Karpas-422 (cell line): ENCODE measurements at regions not wholly inside any gene's neighbourhood (a gene's known extent, or its start where the extent isn't known, plus 50 kb on each side); places are given as distances from the start of the nearest gene placed in this dataset.
A peak's percentile ranks its signal among the peaks of the same experiment; 100 is the strongest.
"Not testable (repeated sequence)": the region's sequence is repeated elsewhere in the genome, so short reads cannot be mapped to it uniquely, and the experiment has no call there.

Experiments used
- DNase-seq: peaks from one replicate; pipeline ENCODE4 v3.0.0-alpha.2; 2015
- H2AFZ ChIP-seq: fragments of 200-600 bp; sonication (generic); 2 replicates; pipeline ENCODE4 v1.6.1; 2014; ENCODE audit warnings: antibody characterized with exemption, low read length, mixed read lengths
- H3K27ac ChIP-seq: fragments of 200-600 bp; sonication (generic); 2 replicates; pipeline ENCODE4 v1.5.1; 2014; ENCODE audit warnings: mild to moderate bottlenecking, low read length, moderate library complexity
- H3K27me3 ChIP-seq: fragments of 200-600 bp; sonication (generic); 2 replicates; pipeline ENCODE4 v1.6.1; 2014; ENCODE audit warnings: low read length, mixed read lengths
- H3K36me3 ChIP-seq: fragments of 200-600 bp; sonication (generic); 2 replicates; pipeline ENCODE4 v1.6.1; 2014; ENCODE audit warnings: low read length, mixed read lengths; ENCODE audit not compliant: insufficient read depth
- H3K4me1 ChIP-seq: fragments of 200-600 bp; sonication (generic); 2 replicates; pipeline ENCODE4 v1.6.1; 2014; ENCODE audit warnings: mild to moderate bottlenecking, low read length, mixed read lengths
- H3K4me2 ChIP-seq: fragments of 200-600 bp; sonication (generic); 2 replicates; pipeline ENCODE4 v1.6.1; 2014; ENCODE audit warnings: low read length, low read depth, mild to moderate bottlenecking; ENCODE audit not compliant: poor library complexity, severe bottlenecking
- H3K4me3 ChIP-seq: fragments of 200-600 bp; sonication (generic); 2 replicates; pipeline ENCODE4 v1.5.1; 2014; ENCODE audit warnings: mild to moderate bottlenecking, antibody characterized with exemption, low read length, mixed read lengths
- H3K79me2 ChIP-seq: fragments of 200-600 bp; sonication (generic); 2 replicates; pipeline ENCODE4 v1.6.1; 2014; ENCODE audit warnings: mild to moderate bottlenecking, low read length, mixed read lengths
- H3K9ac ChIP-seq: fragments of 200-600 bp; sonication (generic); 2 replicates; pipeline ENCODE4 v1.6.0; 2014; ENCODE audit warnings: low read length
- H3K9me2 ChIP-seq: fragments of 200-600 bp; sonication (generic), shearing (Covaris generic); replicated peaks from 2 replicates; pipeline ENCODE4 v1.6.0; 2014; ENCODE audit warnings: mild to moderate bottlenecking, low read length, moderate library complexity; ENCODE audit not compliant: insufficient read depth
- H3K9me3 ChIP-seq: fragments of 300-700, 200-600 bp; sonication (generic); 2 replicates; pipeline ENCODE4 v1.6.1; 2014; ENCODE audit warnings: low read length, mixed read lengths
- H4K20me1 ChIP-seq: fragments of 200-600 bp; sonication (generic); 2 replicates; pipeline ENCODE4 v1.6.1; 2014; ENCODE audit warnings: mild to moderate bottlenecking, antibody characterized with exemption, low read length, low read depth; ENCODE audit not compliant: insufficient read depth

DNA sequence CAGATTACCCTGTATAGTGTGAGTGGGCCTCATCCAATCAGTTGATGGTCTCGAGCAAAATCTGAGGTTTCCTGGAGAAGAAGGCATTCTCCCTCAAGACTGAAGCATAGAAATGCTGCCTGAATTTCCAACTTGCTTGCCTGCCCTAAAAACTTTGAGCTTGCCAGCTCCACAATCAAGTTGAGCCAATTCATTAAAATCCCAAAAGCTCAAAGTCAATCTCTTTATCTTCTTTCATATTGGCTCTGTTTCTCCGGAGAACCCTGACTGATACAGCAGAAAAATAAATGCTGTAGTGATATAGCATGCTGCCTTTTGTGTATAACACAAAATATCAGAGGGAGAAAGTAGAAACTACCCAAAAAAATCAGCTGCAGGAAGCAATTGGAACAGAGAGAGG is 72.5 kb upstream of the NMUR2 start:
- Histone ChIP-seq H2AFZ (no peak overlapping the region), H3K4me2 (no peak overlapping the region), H3K9ac (no peak overlapping the region), H3K9me3 (no peaks in the 10 kb centered on the region), H3K27me3 (no peaks in the 10 kb centered on the region), H3K9me2 (no peaks in the 10 kb centered on the region), H3K36me3 (no peaks in the 10 kb centered on the region), H3K4me1 (no peaks in the 10 kb centered on the region), H3K27ac (no peak overlapping the region), H3K4me3 (no peak overlapping the region), H3K79me2 (no peaks in the 10 kb centered on the region), H4K20me1 (no peaks in the 10 kb centered on the region)
- DNase-seq = no peak

DNA sequence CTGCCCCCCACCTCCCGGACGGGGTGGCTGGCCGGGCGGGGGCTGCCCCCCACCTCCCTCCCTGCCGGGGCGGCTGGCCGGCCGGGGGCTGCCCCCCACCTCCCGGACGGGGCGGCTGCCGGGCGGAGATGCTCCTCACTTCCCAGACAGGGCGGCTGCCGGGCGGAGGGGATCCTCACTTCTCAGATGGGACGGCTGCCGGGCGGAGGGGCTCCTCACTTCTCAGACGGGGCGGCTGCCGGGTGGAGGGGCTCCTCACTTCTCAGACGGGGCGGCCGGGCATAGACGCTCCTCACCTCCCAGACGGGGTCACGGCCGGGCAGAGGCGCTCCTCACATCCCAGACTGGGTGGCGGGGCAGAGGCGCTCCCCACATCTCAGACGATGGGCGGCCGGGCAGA is 74.8 kb upstream of the NMUR2 start:
- H3K4me3 ChIP-seq, H3K27ac ChIP-seq, H2AFZ ChIP-seq, H3K4me1 ChIP-seq, H3K79me2 ChIP-seq, H3K36me3 ChIP-seq, DNase-seq, H4K20me1 ChIP-seq, H3K9me2 ChIP-seq, H3K9me3 ChIP-seq, H3K9ac ChIP-seq, H3K27me3 ChIP-seq, H3K4me2 ChIP-seq: not testable (repeated sequence)

DNA sequence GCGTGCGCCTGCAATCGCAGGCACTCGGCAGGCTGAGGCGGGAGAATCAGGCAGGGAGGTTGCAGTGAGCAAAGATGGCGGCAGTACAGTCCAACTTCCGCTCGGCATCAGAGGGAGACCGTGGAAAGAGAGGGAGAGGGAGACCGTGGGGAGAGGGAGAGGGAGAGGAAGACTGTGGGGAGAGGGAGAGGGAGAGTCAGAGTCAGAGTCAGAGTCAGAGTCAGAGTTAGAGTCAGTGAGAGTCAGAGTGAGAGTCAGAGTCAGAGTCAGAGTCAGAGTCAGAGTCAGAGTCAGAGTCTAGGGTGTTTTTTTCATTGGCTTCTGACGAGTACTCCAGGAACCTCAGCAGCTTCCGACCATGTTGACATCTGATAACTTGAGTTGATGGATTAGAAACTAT is 75.6 kb upstream of the NMUR2 start:
- H3K27me3 ChIP-seq, H3K4me2 ChIP-seq, H3K36me3 ChIP-seq, H3K27ac ChIP-seq, H3K9ac ChIP-seq, H2AFZ ChIP-seq, H3K9me2 ChIP-seq, H3K4me1 ChIP-seq, H3K4me3 ChIP-seq, H3K79me2 ChIP-seq, DNase-seq, H3K9me3 ChIP-seq, H4K20me1 ChIP-seq: not testable (repeated sequence)

DNA sequence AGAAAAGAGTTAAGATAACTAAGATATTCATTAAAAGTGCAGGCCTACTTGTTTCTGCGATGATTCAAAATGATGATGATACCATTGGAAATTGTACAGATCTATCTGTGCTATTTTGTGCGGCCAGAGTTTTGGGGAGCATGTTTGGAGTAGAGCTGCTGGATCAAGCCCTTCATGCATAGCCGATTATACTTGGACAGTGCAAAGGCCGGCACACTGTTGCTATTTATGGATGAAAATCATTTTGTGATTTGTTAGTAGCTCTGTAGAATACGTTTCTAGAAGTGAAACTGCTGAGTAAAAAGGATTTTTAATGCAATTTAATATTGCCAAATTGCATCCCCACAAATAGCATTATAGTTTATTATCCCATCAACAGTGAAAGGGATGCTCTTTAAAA is 82.1 kb upstream of the NMUR2 start:
- Histone ChIP-seq H3K9me3 (no peaks in the 10 kb centered on the region), H4K20me1 (no peaks in the 10 kb centered on the region), H2AFZ (no peak overlapping the region), H3K9ac (no peak overlapping the region), H3K9me2 (no peaks in the 10 kb centered on the region), H3K27me3 (no peaks in the 10 kb centered on the region), H3K4me2 (no peak overlapping the region), H3K79me2 (no peaks in the 10 kb centered on the region), H3K4me3 (no peak overlapping the region), H3K4me1 (no peaks in the 10 kb centered on the region), H3K27ac (no peak overlapping the region), H3K36me3 (no peaks in the 10 kb centered on the region)
- DNase-seq = no peak

DNA sequence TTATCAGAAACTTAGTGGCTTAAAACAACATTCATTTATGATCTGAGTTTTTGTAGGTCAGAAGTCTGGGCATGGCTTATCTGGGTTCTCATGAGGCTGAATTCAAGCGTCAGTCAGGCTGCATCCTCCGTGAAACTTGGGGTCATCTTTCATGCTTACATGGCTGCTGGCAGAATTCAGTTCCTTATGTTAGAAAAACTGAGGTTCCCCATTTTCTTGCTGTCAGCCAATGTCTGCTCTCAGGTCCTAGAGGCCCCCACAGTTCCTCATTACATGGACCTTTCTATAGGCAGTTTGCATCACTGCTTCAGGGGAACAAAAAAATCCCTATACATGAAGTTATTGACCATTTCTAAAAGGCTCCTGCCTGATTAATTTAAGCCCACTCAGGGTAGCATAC is 83.8 kb upstream of the NMUR2 start:
- no peaks in the 10 kb centered on the region for H3K9me2 ChIP-seq
- H3K79me2 ChIP-seq = no peaks in the 10 kb centered on the region
- no peak overlapping the region for H2AFZ ChIP-seq
- H3K4me2 ChIP-seq = no peak overlapping the region
- H3K36me3 ChIP-seq = no peaks in the 10 kb centered on the region
- no peak overlapping the region for H3K9ac ChIP-seq
- H3K4me1 ChIP-seq = no peaks in the 10 kb centered on the region
- no peaks in the 10 kb centered on the region for H4K20me1 ChIP-seq
- no peaks in the 10 kb centered on the region for H3K27me3 ChIP-seq
- DNase-seq = peak; percentile 56
- H3K4me3 ChIP-seq = no peak overlapping the region
- no peak overlapping the region for H3K27ac ChIP-seq
- no peaks in the 10 kb centered on the region for H3K9me3 ChIP-seq

DNA sequence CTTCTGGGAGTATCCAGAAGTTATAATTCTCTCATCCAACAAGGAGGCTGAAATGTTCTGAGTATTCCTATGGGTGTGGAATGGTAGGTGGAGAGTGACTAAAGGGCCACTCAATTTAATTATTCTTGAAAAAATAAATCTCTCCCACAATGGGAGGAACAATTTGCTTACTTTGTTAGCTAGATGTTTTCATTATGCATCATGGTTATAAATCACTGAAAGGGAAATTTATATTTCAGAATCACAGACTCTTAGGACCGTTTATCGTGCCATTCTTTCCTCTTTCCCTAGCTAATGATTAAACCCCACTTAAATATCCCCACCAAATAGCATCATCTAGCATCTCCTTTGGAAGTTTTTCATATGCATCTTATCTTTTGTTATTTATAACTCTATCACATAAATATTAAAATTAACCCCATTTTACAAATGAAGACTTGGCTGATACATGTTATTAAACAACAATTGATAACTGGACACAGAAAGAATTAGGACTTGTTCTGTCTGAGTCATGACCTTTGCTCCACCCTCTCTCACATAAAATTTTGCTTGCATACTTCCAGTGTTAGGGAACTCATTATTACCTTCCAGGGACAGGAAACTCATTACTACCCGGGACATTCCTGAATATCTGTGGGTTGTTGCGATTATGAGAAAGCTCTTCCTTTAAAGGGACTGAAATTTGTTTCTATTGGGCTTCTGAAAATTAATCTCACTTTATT is 94.9 kb upstream of the NMUR2 start:
- Histone ChIP-seq H3K9me3 (no peaks in the 10 kb centered on the region), H3K27ac (no peak overlapping the region), H3K4me1 (no peaks in the 10 kb centered on the region), H2AFZ (no peak overlapping the region), H3K79me2 (no peaks in the 10 kb centered on the region), H3K4me2 (no peak overlapping the region), H4K20me1 (no peaks in the 10 kb centered on the region), H3K9ac (no peak overlapping the region), H3K36me3 (no peaks in the 10 kb centered on the region), H3K27me3 (no peaks in the 10 kb centered on the region), H3K9me2 (no peaks in the 10 kb centered on the region), H3K4me3 (no peak overlapping the region)
- DNase-seq = no peak

DNA sequence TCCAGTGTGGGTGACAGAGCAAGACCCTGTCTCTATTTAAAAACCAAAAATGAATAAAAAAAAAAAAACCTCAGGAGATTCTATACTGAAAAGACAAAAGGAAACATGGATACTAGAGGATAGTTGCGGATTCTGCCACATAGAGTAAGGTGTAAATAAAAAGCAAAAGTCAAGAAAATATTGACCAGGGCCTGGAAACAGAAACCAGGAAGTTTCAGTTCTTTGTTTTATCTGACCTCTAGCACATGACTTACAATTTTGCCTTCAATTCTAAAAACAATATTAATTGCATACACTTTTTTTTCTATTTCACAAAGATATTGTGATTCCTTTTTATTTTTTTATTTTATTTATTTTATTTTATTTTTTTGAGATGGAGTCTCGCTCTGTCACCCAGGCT is 96.2 kb upstream of the NMUR2 start:
- no peaks in the 10 kb centered on the region for H3K9me3 ChIP-seq
- no peaks in the 10 kb centered on the region for H3K79me2 ChIP-seq
- H3K27ac ChIP-seq = no peak overlapping the region
- no peak overlapping the region for H3K9ac ChIP-seq
- H3K9me2 ChIP-seq = no peaks in the 10 kb centered on the region
- no peak overlapping the region for H3K4me2 ChIP-seq
- H4K20me1 ChIP-seq = no peaks in the 10 kb centered on the region
- no peaks in the 10 kb centered on the region for H3K4me1 ChIP-seq
- no peak overlapping the region for H2AFZ ChIP-seq
- H3K27me3 ChIP-seq = no peaks in the 10 kb centered on the region
- no peak overlapping the region for H3K4me3 ChIP-seq
- DNase-seq = no peak
- H3K36me3 ChIP-seq = no peaks in the 10 kb centered on the region

DNA sequence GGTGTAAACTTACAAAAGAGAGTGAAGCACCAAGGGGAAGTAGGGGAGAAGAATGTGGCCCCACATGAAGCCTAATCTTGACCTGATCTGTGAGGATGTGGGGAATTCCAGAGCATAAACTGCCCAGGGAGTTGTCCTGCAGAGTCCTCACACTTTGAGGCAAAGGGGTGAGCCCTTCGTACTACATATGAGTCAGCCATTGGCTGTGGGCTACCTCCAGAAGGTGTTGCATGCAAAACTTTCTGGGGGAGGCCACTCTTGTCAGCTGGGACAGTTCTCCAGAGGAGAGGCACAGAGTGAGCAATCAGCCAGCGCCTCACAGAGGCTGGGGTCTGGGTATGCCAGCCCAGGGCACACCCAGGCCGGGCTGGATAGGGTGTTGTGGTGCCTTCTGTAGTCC is 98.1 kb upstream of the NMUR2 start:
- no peak overlapping the region for H3K27ac ChIP-seq

More for the DNA sequence above, 98.1 kb upstream of the NMUR2 start:
- Histone ChIP-seq H3K9me3 (no peaks in the 10 kb centered on the region), H4K20me1 (no peaks in the 10 kb centered on the region), H3K79me2 (no peaks in the 10 kb centered on the region), H3K4me1 (no peaks in the 10 kb centered on the region), H3K27me3 (no peaks in the 10 kb centered on the region), H3K4me2 (no peak overlapping the region), H2AFZ (no peak overlapping the region), H3K4me3 (no peak overlapping the region), H3K9ac (no peak overlapping the region), H3K9me2 (no peaks in the 10 kb centered on the region), H3K36me3 (no peaks in the 10 kb centered on the region)
- DNase-seq = no peak
